OCI-LY3 (cell line): ENCODE measurements at regions not wholly inside any gene's neighbourhood (a gene's known extent, or its start where the extent isn't known, plus 50 kb on each side); places are given as distances from the start of the nearest gene placed in this dataset.

Experiments used
- H2AFZ ChIP-seq: fragments of 200-600, 300-600 bp; shearing (Covaris generic); 2 replicates; pipeline ENCODE4 v1.6.0; 2014; ENCODE audit warnings: antibody characterized with exemption, low read depth, low read length
- H3K27ac ChIP-seq: fragments of 200-600, 300-600 bp; sonication (generic); 2 replicates; pipeline ENCODE4 v1.5.1; 2014; ENCODE audit warnings: mild to moderate bottlenecking, low read length, moderate library complexity, mixed read lengths
- H3K27me3 ChIP-seq: fragments of 200-600, 300-600 bp; sonication (generic); 2 replicates; pipeline ENCODE4 v1.6.1; 2014; ENCODE audit warnings: low read depth, low read length, mixed read lengths
- H3K36me3 ChIP-seq: fragments of 200-600, 300-600 bp; sonication (generic); replicated peaks from 2 replicates; pipeline ENCODE3; 2014; ENCODE audit warnings: low read depth, low read length, mixed read lengths
- H3K4me1 ChIP-seq: fragments of 300-600, 200-600 bp; sonication (generic); 2 replicates; pipeline ENCODE4 v1.6.1; 2014; ENCODE audit warnings: low read length, mixed read lengths
- H3K4me2 ChIP-seq: fragments of 200-600, 300-600 bp; sonication (generic); 2 replicates; pipeline ENCODE4 v1.6.1; 2014; ENCODE audit warnings: low read length, mixed read lengths
- H3K4me3 ChIP-seq: fragments of 300-600, 200-600 bp; sonication (generic); 2 replicates; pipeline ENCODE4 v1.5.1; 2014; ENCODE audit warnings: antibody characterized with exemption, mild to moderate bottlenecking, low read length, moderate library complexity
- H3K79me2 ChIP-seq: fragments of 300-600, 200-600 bp; shearing (Covaris generic); 2 replicates; pipeline ENCODE4 v1.6.1; 2014; ENCODE audit warnings: mild to moderate bottlenecking, low read length, mixed read lengths
- H3K9ac ChIP-seq: fragments of 300-600, 200-600 bp; shearing (Covaris generic); 2 replicates; pipeline ENCODE4 v1.6.0; 2014; ENCODE audit warnings: mild to moderate bottlenecking, low read length, moderate library complexity
- H3K9me3 ChIP-seq: fragments of 200-600, 300-600 bp; shearing (Covaris generic); 2 replicates; pipeline ENCODE4 v1.6.1; 2014; ENCODE audit warnings: low read length, mixed read lengths; ENCODE audit not compliant: insufficient read depth
- H4K20me1 ChIP-seq: fragments of 200-600, 300-600 bp; sonication (generic); 2 replicates; pipeline ENCODE4 v1.6.1; 2016; ENCODE audit warnings: low read length, mixed read lengths; ENCODE audit not compliant: insufficient read depth
- CTCF ChIP-seq: fragments of 200-600, 300-600 bp; sonication (generic); IDR thresholded peaks from 2 replicates; pipeline ENCODE4 v1.5.1; 2014; ENCODE audit warnings: antibody characterized with exemption, low read length, low read depth
- EZH2phosphoT487 ChIP-seq: fragments of 200-600 bp; shearing (Covaris generic); IDR thresholded peaks from 2 replicates; pipeline ENCODE4 v1.6.1; 2018; ENCODE audit warnings: antibody characterized with exemption, mixed run types, low read depth

GRCh38 chr1:18009055-18009454 is 98.5 kb upstream of the IGSF21 start:
- Histone ChIP-seq H2AFZ (no peak overlapping the region), H4K20me1 (no peaks in the 10 kb centered on the region), H3K9ac (no peak overlapping the region), H3K4me3 (no peak overlapping the region), H3K9me3 (no peaks in the 10 kb centered on the region), H3K27ac (no peak overlapping the region), H3K4me2 (no peak overlapping the region), H3K4me1 (no peaks in the 10 kb centered on the region), H3K79me2 (no peaks in the 10 kb centered on the region), H3K36me3 (no peaks in the 10 kb centered on the region), H3K27me3 (no peaks in the 10 kb centered on the region)
- TF ChIP-seq EZH2phosphoT487 (no peak), CTCF (no peak)

GRCh38 chr1:18009478-18009961 is 98.1 kb upstream of the IGSF21 start:
- no peaks in the 10 kb centered on the region for H4K20me1 ChIP-seq
- H3K4me1 ChIP-seq, result no peaks in the 10 kb centered on the region
- H3K9ac ChIP-seq, result no peak overlapping the region
- no peak for TF ChIP-seq CTCF
- no peak for TF ChIP-seq EZH2phosphoT487
- no peaks in the 10 kb centered on the region for H3K9me3 ChIP-seq
- H3K27ac ChIP-seq, result no peak overlapping the region
- H3K27me3 ChIP-seq, result no peaks in the 10 kb centered on the region
- no peaks in the 10 kb centered on the region for H3K79me2 ChIP-seq
- no peak overlapping the region for H3K4me2 ChIP-seq
- no peak overlapping the region for H3K4me3 ChIP-seq
- H3K36me3 ChIP-seq, result no peaks in the 10 kb centered on the region
- no peak overlapping the region for H2AFZ ChIP-seq

- Histone ChIP-seq H3K79me2 (no peaks in the 10 kb centered on the region), H3K4me3 (no peak overlapping the region), H3K4me1 (no peaks in the 10 kb centered on the region), H4K20me1 (no peaks in the 10 kb centered on the region), H3K4me2 (no peak overlapping the region), H3K9ac (no peak overlapping the region), H3K27ac (no peak overlapping the region), H3K36me3 (no peaks in the 10 kb centered on the region), H3K27me3 (no peaks in the 10 kb centered on the region), H2AFZ (no peak overlapping the region), H3K9me3 (no peaks in the 10 kb centered on the region)
- no peak for TF ChIP-seq CTCF
- TF ChIP-seq EZH2phosphoT487, result no peak
These were observed 97.2 kb upstream of the IGSF21 start for GRCh38 chr1:18010408-18010807.

- no peaks in the 10 kb centered on the region for H4K20me1 ChIP-seq
- H3K36me3 ChIP-seq, result no peaks in the 10 kb centered on the region
- no peaks in the 10 kb centered on the region for H3K4me1 ChIP-seq
- no peak overlapping the region for H2AFZ ChIP-seq
- H3K27ac ChIP-seq, result no peak overlapping the region
- no peaks in the 10 kb centered on the region for H3K27me3 ChIP-seq
- no peak overlapping the region for H3K4me2 ChIP-seq
- no peak overlapping the region for H3K9ac ChIP-seq
- no peak overlapping the region for H3K4me3 ChIP-seq
- H3K9me3 ChIP-seq, result no peaks in the 10 kb centered on the region
- no peak for TF ChIP-seq EZH2phosphoT487
- no peak for TF ChIP-seq CTCF
- no peaks in the 10 kb centered on the region for H3K79me2 ChIP-seq
These were observed 96.7 kb upstream of the IGSF21 start for GRCh38 chr1:18010945-18011344.
